Keratinocyte (primary cell): ENCODE measurements at regions not wholly inside any gene's neighbourhood (a gene's known extent, or its start where the extent isn't known, plus 50 kb on each side); places are given as distances from the start of the nearest gene placed in this dataset.

Source experiments
- CTCF ChIP-seq, 3 experiments: IDR thresholded peaks in 1 of 3; conservative IDR thresholded peaks in 1 of 3; optimal IDR thresholded peaks in 1 of 3; 2 replicates in 2 of 3; 3 replicates in 1 of 3; pipeline versions ENCODE3 to v1.5.1; 2011; ENCODE audit warnings: low read length in 3 of 3, mild to moderate bottlenecking in 3 of 3, moderate library complexity in 2 of 3, control low read depth in 1 of 3, inconsistent platforms in 1 of 3; ENCODE audit not compliant: insufficient read depth in 2 of 3; ENCODE audit errors: extremely low read depth in 1 of 3
- EZH2 ChIP-seq: IDR thresholded peaks from one replicate; pipeline ENCODE4 v1.6.1; 2012; ENCODE audit warnings: inconsistent platforms, mild to moderate bottlenecking, low read length, moderate library complexity

- TF ChIP-seq CTCF (optimal IDR thresholded peaks at IDR 0.05 in 1 of 3, IDR thresholded peaks at IDR 0.05 in 1 of 3, conservative IDR thresholded peaks at IDR 0.05 in 1 of 3; ENCODE audit: extremely low read depth in 1 of 3, insufficient read depth in 2 of 3, low read length in 3 of 3) (no peak), EZH2 (no peak)
Measured at GRCh38 chr4:22216278-22216677, 267.7 kb upstream of the KCNIP4 start.
